ENCODE measurements at regions not wholly inside any gene's neighbourhood (a gene's known extent, or its start where the extent isn't known, plus 50 kb on each side); places are given as distances from the start of the nearest gene placed in this dataset.

GRCh38 chr11:109184376-109184775 is 237.6 kb upstream of the C11orf87 start:
- no peak for TF ChIP-seq POLR2A (IDR thresholded peaks at IDR 0.05)
- no peak for TF ChIP-seq CTCF (IDR thresholded peaks at IDR 0.05)
- TF ChIP-seq POLR2AphosphoS5 (IDR thresholded peaks at IDR 0.05), result no peak
- TF ChIP-seq EP300 (IDR thresholded peaks at IDR 0.05), result no peak

All from upper lobe of left lung (tissue), 4 donors.